ENCODE measurements at regions not wholly inside any gene's neighbourhood (a gene's known extent, or its start where the extent isn't known, plus 50 kb on each side); places are given as distances from the start of the nearest gene placed in this dataset.

GRCh38 chr11:38043060-38043459, 1445.0 kb upstream of the RAG2 start:
- FAIRE-seq (no peak), DNase-seq (ENCODE audit: low read depth) (no peak)
- TF ChIP-seq, protein P1, sequence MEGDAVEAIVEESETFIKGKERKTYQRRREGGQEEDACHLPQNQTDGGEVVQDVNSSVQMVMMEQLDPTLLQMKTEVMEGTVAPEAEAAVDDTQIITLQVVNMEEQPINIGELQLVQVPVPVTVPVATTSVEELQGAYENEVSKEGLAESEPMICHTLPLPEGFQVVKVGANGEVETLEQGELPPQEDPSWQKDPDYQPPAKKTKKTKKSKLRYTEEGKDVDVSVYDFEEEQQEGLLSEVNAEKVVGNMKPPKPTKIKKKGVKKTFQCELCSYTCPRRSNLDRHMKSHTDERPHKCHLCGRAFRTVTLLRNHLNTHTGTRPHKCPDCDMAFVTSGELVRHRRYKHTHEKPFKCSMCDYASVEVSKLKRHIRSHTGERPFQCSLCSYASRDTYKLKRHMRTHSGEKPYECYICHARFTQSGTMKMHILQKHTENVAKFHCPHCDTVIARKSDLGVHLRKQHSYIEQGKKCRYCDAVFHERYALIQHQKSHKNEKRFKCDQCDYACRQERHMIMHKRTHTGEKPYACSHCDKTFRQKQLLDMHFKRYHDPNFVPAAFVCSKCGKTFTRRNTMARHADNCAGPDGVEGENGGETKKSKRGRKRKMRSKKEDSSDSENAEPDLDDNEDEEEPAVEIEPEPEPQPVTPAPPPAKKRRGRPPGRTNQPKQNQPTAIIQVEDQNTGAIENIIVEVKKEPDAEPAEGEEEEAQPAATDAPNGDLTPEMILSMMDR (IDR thresholded peaks at IDR 0.05; ENCODE audit: insufficient read depth, low read length, severe bottlenecking) = no peak
- Histone ChIP-seq H3K27me3 (ENCODE audit: control insufficient read depth, insufficient read depth, low read length) (no peaks in the 10 kb centered on the region), H3K36me3 (ENCODE audit: control insufficient read depth, insufficient read depth, low read length) (no peaks in the 10 kb centered on the region), H3K4me3 (ENCODE audit: low read depth, low read length) (no peak overlapping the region)

GRCh38 chr11:38038777-38039176, 1440.7 kb upstream of the RAG2 start:
- no peaks in the 10 kb centered on the region for H3K27me3 ChIP-seq (ENCODE audit: control insufficient read depth, insufficient read depth, low read length)
- no peak for DNase-seq (ENCODE audit: low read depth)
- H3K36me3 ChIP-seq (ENCODE audit: control insufficient read depth, insufficient read depth, low read length) = no peaks in the 10 kb centered on the region
- FAIRE-seq = no peak
- no peak overlapping the region for H3K4me3 ChIP-seq (ENCODE audit: low read depth, low read length)
- TF ChIP-seq, protein P1 (IDR thresholded peaks at IDR 0.05; ENCODE audit: insufficient read depth, low read length, severe bottlenecking) = no peak

GRCh38 chr11:38019072-38019775, 1421.2 kb upstream of the RAG2 start:
- Histone ChIP-seq H3K4me3 (ENCODE audit: low read depth, low read length) (no peak overlapping the region), H3K36me3 (ENCODE audit: control insufficient read depth, insufficient read depth, low read length) (no peaks in the 10 kb centered on the region), H3K27me3 (ENCODE audit: control insufficient read depth, insufficient read depth, low read length) (no peaks in the 10 kb centered on the region)
- TF ChIP-seq, protein P1 (IDR thresholded peaks at IDR 0.05; ENCODE audit: insufficient read depth, low read length, severe bottlenecking) = peak; percentile 35
- DNase-seq (ENCODE audit: low read depth) (peak; percentile 94), FAIRE-seq (peak; percentile 72)

DNA sequence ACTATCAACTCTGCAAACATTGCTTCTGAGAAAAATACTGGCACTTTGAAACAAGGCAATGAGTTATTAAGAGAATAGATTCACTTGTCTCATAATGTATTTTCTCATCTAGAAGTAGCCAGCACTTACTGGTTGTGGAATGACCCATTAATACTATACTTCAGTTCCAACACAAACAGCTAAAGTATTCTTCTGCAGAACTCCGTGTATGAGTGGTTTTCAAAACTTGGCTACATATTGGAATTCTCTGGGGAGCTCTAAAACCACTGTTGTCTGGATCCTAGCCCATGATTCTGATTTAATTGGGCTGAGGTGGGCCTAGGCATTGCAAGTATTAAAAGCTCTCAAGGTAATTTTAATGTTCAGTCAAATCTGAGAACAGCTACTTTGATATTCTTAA, 1416.4 kb upstream of the RAG2 start:
- Histone ChIP-seq H3K36me3 (ENCODE audit: control insufficient read depth, insufficient read depth, low read length) (no peaks in the 10 kb centered on the region), H3K4me3 (ENCODE audit: low read depth, low read length) (no peak overlapping the region), H3K27me3 (ENCODE audit: control insufficient read depth, insufficient read depth, low read length) (no peaks in the 10 kb centered on the region)
- TF ChIP-seq, protein P1 (IDR thresholded peaks at IDR 0.05; ENCODE audit: insufficient read depth, low read length, severe bottlenecking) = no peak
- no peak for FAIRE-seq
- no peak for DNase-seq (ENCODE audit: low read depth)

DNA sequence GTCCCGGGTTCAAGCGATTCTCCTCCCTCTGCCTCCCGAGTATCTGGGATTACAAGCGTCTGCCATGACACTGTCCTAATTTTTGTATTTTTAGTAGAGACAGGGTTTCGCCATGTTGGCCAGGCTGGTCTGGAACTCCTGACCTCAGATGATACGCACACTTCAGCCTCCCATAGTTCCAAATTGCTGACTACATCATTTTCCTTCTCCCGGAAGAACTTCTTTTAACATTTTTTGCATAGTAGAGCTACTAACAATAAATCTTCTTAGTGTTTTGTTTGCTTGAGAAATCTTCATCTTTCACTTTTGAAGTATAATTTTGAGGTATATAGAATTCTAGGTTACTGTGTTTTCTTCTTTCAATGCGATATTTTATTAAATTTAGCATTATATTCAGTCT, 1415.1 kb upstream of the RAG2 start:
- DNase-seq (ENCODE audit: low read depth) (no peak), FAIRE-seq (no peak)
- TF ChIP-seq, protein P1 (IDR thresholded peaks at IDR 0.05; ENCODE audit: insufficient read depth, low read length, severe bottlenecking) = no peak
- no peak overlapping the region for H3K4me3 ChIP-seq (ENCODE audit: low read depth, low read length)
- no peaks in the 10 kb centered on the region for H3K27me3 ChIP-seq (ENCODE audit: control insufficient read depth, insufficient read depth, low read length)
- no peaks in the 10 kb centered on the region for H3K36me3 ChIP-seq (ENCODE audit: control insufficient read depth, insufficient read depth, low read length)

GRCh38 chr11:38011496-38011895, 1413.5 kb upstream of the RAG2 start:
- TF ChIP-seq, protein P1 (IDR thresholded peaks at IDR 0.05; ENCODE audit: insufficient read depth, low read length, severe bottlenecking) = no peak
- Histone ChIP-seq H3K27me3 (ENCODE audit: control insufficient read depth, insufficient read depth, low read length) (no peaks in the 10 kb centered on the region), H3K36me3 (ENCODE audit: control insufficient read depth, insufficient read depth, low read length) (no peaks in the 10 kb centered on the region), H3K4me3 (ENCODE audit: low read depth, low read length) (no peak overlapping the region)
- DNase-seq (ENCODE audit: low read depth) (no peak), FAIRE-seq (no peak)

All from bronchial epithelial cell (primary cell).